ENCODE measurements at regions not wholly inside any gene's neighbourhood (a gene's known extent, or its start where the extent isn't known, plus 50 kb on each side); places are given as distances from the start of the nearest gene placed in this dataset.
"Not testable (repeated sequence)": the region's sequence is repeated elsewhere in the genome, so short reads cannot be mapped to it uniquely, and the experiment has no call there.

- no peak for DNase-seq (ENCODE audit: low spot score)
Observed at GRCh38 chr2:234725528-234726264, 226.1 kb upstream of the SH3BP4 start.

GRCh38 chr2:234724850-234725249, 227.0 kb upstream of the SH3BP4 start:
- DNase-seq (ENCODE audit: low spot score) = no peak

GRCh38 chr2:234723400-234723799, 226.5 kb upstream of the ARL4C start:
- DNase-seq (ENCODE audit: low spot score) = no peak

DNA sequence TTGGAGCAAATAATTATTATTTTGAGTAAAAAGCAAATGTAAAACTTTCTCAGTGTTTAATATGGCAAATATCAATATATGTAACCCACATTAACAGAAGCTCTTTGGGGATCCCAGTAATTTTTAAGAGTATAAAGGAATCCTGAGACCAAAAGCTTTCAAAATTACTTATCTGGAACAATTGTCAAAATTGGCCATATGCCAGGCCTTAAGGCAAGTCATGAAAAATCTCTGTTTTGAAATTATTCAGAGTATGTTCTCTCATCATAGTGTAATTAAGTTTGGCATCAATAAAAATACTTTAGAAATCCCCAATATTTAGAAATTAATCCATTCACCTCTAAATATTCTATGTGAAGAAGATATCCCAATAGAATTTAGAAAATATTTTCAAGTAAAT, 225.3 kb upstream of the ARL4C start:
- no peak for DNase-seq (ENCODE audit: low spot score)

DNA sequence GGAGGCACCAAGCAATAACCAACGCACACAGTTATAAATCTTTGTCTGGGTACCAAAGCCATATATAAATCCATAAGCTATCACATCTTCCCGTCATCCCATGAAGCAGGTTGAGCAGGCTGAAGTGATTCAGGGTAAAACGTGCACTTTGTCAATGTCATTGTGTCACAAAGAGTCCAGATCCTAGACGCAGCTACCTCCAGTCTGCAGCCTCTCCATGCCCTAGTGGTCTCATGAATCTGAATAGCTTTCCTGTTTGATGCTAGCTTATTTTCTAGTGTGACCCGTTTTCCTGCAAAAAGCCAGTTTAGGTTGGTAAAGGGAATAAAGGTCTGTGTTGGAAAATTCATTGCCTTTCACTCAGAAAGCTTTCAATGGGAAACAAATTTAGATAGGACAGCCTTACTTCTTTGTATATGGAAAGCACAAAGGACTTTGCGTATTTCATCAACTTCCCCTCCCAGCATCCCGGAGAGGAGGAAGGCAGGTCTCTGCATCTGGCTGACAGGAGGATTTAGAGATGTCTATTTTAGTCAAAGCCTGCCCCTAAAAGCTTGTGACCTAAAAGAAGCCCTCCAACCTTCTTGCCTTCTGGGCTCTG, 222.3 kb upstream of the ARL4C start:
- no peak for DNase-seq (ENCODE audit: low spot score)

DNA sequence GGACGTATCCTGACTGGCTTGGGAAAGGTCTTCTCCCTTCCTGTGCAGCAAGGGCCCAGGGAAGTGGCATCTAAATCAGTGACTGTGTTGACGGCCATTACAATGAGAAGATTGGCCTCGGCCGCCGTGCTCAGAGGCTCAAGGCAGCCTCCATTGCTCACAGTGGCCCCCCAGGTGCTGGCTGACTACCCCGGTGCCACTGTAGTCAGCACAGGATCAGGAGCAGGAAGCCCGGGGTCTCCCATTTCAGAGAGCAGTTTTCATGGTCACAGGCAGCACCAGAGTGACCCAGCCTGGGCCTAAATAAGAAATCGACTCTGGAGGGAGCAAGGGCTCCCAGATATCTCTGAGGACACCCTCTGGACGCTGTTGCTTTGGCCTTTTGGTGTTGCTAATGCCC, 219.4 kb upstream of the ARL4C start:
- DNase-seq (ENCODE audit: low spot score) = no peak

DNA sequence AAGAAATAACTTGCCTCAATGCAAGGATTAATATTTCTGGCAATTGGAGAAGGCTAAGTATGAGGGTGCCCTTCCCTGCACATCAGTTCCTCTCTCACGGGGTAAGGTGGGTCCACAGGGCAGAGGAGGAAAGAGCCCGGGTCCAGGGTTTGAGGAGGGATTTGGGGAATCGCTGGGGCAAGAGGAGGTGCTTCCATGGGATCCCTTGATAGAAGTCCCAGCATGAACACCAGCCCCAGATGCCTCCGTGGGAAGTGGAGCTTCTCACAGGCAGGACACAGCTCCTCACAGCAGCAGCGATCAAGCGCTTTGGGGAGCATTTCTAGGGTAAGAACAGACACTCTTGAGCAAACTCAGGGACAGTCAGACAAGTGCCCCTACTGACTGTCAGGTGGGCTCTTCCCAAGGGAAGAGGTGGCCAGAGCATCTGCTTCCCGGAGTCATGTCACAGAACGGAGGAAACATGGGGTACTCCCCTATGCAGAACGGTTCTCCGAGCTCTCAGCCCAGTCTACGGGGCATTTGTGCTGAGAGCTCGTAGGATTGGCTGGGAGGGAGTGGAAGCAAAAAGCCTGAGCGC, 218.9 kb upstream of the ARL4C start:
- no peak for DNase-seq (ENCODE audit: low spot score)

DNA sequence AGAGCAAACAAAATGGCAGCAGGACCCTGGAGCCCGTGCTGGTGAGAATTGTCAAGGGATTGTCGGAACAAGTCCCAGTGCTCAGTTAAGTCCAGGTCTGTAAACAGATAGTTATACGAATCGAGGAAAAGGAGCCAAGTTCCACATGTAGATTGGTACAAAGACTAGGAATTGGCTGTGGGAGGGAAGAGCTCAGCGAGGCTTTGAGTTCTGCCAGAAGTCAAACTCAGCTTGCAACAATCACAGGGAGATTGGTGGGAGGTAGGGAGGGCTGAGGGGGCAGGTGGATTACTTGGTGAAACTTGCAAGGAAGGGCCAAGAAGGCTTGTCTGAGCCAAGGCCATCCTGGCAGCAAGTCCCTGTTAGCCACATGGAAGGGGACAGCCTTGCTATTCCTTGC, 217.8 kb upstream of the ARL4C start:
- no peak for DNase-seq (ENCODE audit: low spot score)

GRCh38 chr2:234712421-234712935, 215.6 kb upstream of the ARL4C start:
- DNase-seq (ENCODE audit: low spot score) = no peak

DNA sequence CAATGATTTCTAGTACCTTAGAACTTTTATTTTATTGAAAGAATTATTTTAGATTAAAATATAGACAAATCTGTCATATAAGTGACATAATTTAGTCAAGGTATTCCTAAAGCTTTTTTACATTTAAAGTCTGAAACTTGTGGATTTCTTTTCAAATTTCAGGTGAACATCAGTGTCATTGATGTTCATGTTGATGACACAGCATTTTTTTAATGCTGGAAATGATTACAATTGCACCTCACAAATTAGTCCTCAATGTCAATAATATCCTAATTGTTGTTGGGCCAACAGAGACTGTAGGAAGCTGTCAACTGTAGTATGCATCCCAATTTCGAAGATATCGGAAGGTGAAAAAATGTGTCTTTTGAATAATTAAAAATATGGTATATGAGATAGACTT, 214.4 kb upstream of the ARL4C start:
- no peak for DNase-seq (ENCODE audit: low spot score)

DNA sequence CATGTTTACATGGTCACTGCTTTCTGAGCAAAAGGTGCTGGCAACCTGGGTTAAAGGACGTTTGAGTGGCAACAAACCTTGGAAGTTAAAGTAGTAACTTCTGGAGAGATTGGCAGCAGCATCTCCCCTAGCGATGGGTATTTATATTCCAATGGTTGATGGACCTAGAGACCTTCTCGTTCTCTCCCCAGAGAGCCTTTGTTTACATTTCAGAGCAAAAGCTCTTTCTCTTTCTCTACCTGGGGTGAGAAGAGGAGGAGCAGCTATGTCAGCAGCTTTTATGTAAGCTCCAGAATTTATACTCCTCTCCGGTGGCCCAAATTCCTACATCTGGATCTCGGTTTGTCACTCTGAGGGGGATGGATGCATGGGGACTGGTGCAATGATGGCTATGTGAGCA, 213.7 kb upstream of the ARL4C start:
- no peak for DNase-seq (ENCODE audit: low spot score)

DNA sequence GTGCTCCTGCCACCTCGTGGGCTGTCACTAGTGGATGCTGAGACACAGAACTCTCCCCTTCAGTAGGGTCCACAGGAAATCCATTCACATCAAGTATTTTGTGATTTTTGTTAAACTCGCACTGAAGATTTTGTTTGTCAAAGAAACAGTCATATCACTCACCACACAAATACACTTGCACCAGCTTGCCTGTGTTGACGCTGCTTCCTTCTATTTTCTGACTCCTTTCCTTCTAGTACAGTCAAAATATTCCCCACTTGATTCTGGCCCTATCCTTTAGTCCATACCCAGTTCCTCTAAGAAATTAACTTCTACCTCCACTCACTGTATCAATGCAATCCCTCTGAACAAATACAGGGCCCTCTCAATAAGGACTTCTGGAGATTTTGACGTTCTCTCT, 213.2 kb upstream of the ARL4C start:
- DNase-seq (ENCODE audit: low spot score) = no peak

DNA sequence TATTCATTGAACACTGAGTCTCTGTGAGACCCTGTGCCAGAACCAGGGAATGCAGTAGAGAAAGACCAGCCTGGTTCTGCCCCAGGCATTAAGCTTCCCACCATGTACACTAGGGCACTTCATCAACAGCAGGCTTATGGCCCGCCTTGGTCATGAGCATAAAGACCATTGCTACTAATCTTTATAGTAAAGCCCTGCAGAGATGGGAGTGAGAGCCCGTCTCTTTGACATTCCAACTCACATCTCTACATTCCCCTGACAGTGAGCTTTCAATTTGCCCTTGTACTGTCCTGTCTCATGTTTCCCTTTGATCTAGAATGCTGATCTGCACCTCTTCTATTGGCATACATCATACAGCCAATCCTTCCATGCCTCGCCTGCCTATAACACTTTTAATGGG, 211.8 kb upstream of the ARL4C start:
- no peak for DNase-seq (ENCODE audit: low spot score)

- no peak for DNase-seq (ENCODE audit: low spot score)
Observed at GRCh38 chr2:234708091-234708683, 211.3 kb upstream of the ARL4C start.

DNA sequence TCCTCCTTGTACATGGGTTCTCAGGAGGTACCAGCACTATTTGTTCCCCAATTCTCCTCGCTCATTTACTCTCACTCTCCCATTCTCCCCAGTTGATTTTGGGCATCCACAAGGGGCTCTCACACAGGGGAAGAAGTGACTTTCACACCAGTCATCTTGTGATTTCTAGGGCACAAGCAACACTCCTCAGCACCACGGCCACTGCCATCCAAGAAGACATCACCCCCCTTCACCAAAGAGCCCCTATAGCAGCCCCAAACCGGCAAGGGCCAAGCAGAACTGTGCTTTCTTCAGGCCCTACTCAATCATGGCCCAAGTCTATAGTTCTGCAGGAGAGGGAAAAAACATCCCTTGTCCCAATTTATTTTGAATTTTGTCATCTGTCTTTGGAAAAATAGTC, 209.2 kb upstream of the ARL4C start:
- no peak for DNase-seq (ENCODE audit: low spot score)

- DNase-seq (ENCODE audit: low spot score) = no peak
Observed at GRCh38 chr2:234705108-234705507, 208.2 kb upstream of the ARL4C start.

GRCh38 chr2:234703258-234703657, 206.4 kb upstream of the ARL4C start:
- DNase-seq (ENCODE audit: low spot score) = no peak

GRCh38 chr2:234702731-234703225, 205.9 kb upstream of the ARL4C start:
- DNase-seq (ENCODE audit: low spot score) = no peak

GRCh38 chr2:234701841-234702240, 205.0 kb upstream of the ARL4C start:
- no peak for DNase-seq (ENCODE audit: low spot score)

DNA sequence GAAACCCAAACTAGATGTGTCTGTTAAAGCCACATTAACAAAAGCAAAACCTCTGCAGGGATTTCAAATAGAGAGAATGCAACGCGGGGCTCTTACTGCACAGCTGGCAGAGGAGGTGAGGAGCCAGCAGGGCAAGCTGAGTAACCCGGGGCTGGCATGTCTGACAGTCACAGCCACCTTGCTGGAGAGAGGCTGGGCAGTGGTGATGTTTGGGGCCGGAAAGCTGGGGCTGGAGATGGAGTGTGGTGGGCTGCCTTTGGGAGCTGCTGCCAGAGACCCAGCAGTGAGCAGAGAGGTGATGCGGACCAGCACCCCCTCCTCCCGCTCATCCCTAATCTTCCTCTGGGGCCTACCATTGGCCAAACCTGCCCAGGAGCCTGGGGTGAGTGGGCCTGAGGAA, 204.5 kb upstream of the ARL4C start:
- no peak for DNase-seq (ENCODE audit: low spot score)

GRCh38 chr2:234699456-234699855, 202.6 kb upstream of the ARL4C start:
- DNase-seq (ENCODE audit: low spot score) = no peak

DNA sequence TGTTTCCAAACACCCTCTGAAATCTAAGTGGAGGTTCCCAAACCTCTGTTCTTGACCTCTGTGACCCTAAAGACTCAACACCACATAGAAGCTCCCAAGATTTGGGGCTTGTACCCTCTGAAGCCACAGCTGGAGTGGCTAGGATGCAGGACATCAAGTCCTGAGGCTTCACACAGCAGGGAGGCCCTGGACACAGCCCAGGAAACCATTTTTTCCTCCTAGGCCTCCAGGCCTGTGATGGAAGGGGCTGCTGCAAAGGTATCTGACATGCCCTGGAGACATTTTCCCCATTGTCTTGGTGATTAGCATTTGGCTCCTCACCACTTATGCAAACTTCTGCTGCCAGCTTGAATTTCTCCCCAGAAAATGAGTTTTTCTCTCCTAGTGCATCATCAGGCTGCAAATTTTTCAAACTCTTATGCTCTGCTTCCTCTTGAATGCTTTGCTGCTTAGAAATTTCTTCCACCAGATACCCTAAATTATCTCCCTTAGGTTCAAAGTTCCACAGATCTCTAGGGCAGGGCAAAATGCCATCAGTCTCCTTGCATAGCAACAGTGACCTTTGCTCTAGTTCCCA, 200.5 kb upstream of the ARL4C start:
- not testable (repeated sequence) for DNase-seq (ENCODE audit: low spot score)
